H1 (cell line): ENCODE measurements at regions not wholly inside any gene's neighbourhood (a gene's known extent, or its start where the extent isn't known, plus 50 kb on each side); places are given as distances from the start of the nearest gene placed in this dataset.

Source experiments
- HDAC6 ChIP-seq: IDR thresholded peaks from one replicate; pipeline ENCODE4 v1.7.1; 2012; ENCODE audit warnings: low read depth, mild to moderate bottlenecking, inconsistent platforms, low read length, moderate library complexity
- SIRT6 ChIP-seq: IDR thresholded peaks from one replicate; pipeline ENCODE4 v1.7.1; 2012; ENCODE audit warnings: low read length, inconsistent platforms
- SP1 ChIP-seq: IDR thresholded peaks from 2 replicates; pipeline ENCODE4 v1.6.1; 2011; ENCODE audit warnings: low read depth, low read length

DNA sequence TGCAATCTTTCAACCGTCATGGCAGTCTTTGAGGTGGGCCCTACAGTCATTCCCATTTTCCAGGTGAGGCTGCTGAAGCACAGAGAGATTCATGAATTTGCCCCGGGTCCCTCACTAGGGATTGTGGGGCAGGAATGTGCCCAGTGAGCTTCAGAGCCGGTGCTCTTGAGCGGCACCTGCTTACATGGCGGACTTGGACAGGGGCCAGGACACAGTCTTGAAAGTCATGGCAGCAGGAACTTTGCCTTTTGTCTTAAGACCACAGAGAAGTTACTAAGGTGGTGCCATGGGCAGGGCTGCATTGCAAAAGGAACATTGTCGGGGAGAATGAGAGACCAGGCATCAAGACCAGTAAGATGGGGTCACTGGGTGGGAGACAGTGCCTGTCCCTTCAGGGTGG lies 363.4 kb downstream of the FOXL1 start (continued):
- no peak for TF ChIP-seq SP1
- TF ChIP-seq HDAC6 = no peak
- no peak for TF ChIP-seq SIRT6
